OCI-LY7 (cell line): ENCODE measurements at regions not wholly inside any gene's neighbourhood (a gene's known extent, or its start where the extent isn't known, plus 50 kb on each side); places are given as distances from the start of the nearest gene placed in this dataset.

Experiments used
- BruUV-seq: library from RNA; stranded (reverse); fragments of 400-500 nt; replicated peaks from 2 replicates; lab custom pipeline; 2021; lab: Mats Ljungman, UMichigan
- CTCF ChIA-PET: fragments of 300-600 bp; sonication (Branson Sonifier 250); formaldehyde crosslinking; loops from one replicate; lab custom pipeline; 2022; ENCODE audit warnings: antibody characterized with exemption; ENCODE audit not compliant: unreplicated experiment; lab: Charles Lee
- POLR2A ChIA-PET: fragments of 300-600 bp; sonication (Branson Sonifier 250); formaldehyde crosslinking; loops from one replicate; lab custom pipeline; 2022; ENCODE audit warnings: antibody characterized with exemption; lab: Charles Lee
- DNase-seq: peaks from one replicate; pipeline ENCODE4 v3.0.0-alpha.2; 2015; ENCODE audit warnings: low spot score
- H2AFZ ChIP-seq: fragments of 200-600 bp; sonication (generic), shearing (Covaris generic); 2 replicates; pipeline ENCODE4 v1.6.1; 2014; ENCODE audit warnings: mild to moderate bottlenecking, antibody characterized with exemption, low read length, moderate library complexity
- H3K27ac ChIP-seq: fragments of 200-600 bp; sonication (generic); 2 replicates; pipeline ENCODE4 v1.5.1; 2014; ENCODE audit warnings: mixed run types, low read depth, mild to moderate bottlenecking, moderate library complexity, low read length, inconsistent platforms; ENCODE audit not compliant: poor library complexity, severe bottlenecking
- H3K36me3 ChIP-seq: fragments of 200-600 bp; sonication (generic); 2 replicates; pipeline ENCODE4 v1.6.1; 2014; ENCODE audit warnings: mild to moderate bottlenecking, antibody characterized with exemption, low read length, moderate library complexity, mixed read lengths; ENCODE audit not compliant: insufficient read depth
- H3K4me1 ChIP-seq: fragments of 200-600 bp; sonication (generic); 2 replicates; pipeline ENCODE4 v1.5.1; 2014; ENCODE audit warnings: mild to moderate bottlenecking, low read length; ENCODE audit not compliant: insufficient read depth, poor library complexity, severe bottlenecking
- H3K4me2 ChIP-seq: fragments of 200-600 bp; sonication (generic); 2 replicates; pipeline ENCODE4 v1.6.1; 2014; ENCODE audit warnings: mild to moderate bottlenecking, low read length
- H3K4me3 ChIP-seq: fragments of 200-600 bp; sonication (generic); 2 replicates; pipeline ENCODE4 v1.5.1; 2014; ENCODE audit warnings: mild to moderate bottlenecking, low read depth, low read length; ENCODE audit not compliant: poor library complexity, severe bottlenecking
- H3K79me2 ChIP-seq: fragments of 200-600 bp; sonication (generic); 2 replicates; pipeline ENCODE4 v1.6.1; 2016; ENCODE audit warnings: low read depth, mild to moderate bottlenecking, low read length, moderate library complexity, mixed read lengths; ENCODE audit not compliant: insufficient read depth
- H3K9me2 ChIP-seq: fragments of 200-600 bp; sonication (generic); 2 replicates; pipeline ENCODE4 v1.6.1; 2016; ENCODE audit warnings: mild to moderate bottlenecking, low read length, mixed read lengths; ENCODE audit not compliant: insufficient read depth
- H3K9me3 ChIP-seq: fragments of 200-600 bp; sonication (generic); 2 replicates; pipeline ENCODE4 v1.6.1; 2014; ENCODE audit warnings: mild to moderate bottlenecking, mixed run types, low read length, mixed read lengths
- H4K20me1 ChIP-seq: fragments of 200-600 bp; sonication (generic); 2 replicates; pipeline ENCODE4 v1.6.1; 2014; ENCODE audit warnings: mild to moderate bottlenecking, antibody characterized with exemption, low read length, moderate library complexity, mixed read lengths; ENCODE audit not compliant: insufficient read depth
- CTCF ChIP-seq: fragments of 200-600 bp; sonication (generic); conservative IDR thresholded peaks from 2 replicates; pipeline ENCODE4 v1.5.1; 2014; ENCODE audit warnings: mild to moderate bottlenecking, antibody characterized with exemption, low read length, moderate library complexity, mixed read lengths
- EZH2phosphoT487 ChIP-seq: fragments of 200-600 bp; sonication (generic); IDR thresholded peaks from 2 replicates; pipeline ENCODE4 v1.6.1; 2018; ENCODE audit warnings: low read depth, borderline replicate concordance, mild to moderate bottlenecking, mixed run types, antibody characterized with exemption, low read length, moderate library complexity, mixed read lengths
- intact Hi-C: fragments of 100-400 bp; cut with micrococcal nuclease; formaldehyde crosslinking; loops from one replicate; pipeline ENCODE4 v1.10.0; 2022; ENCODE audit not compliant: unreplicated experiment

GRCh38 chr4:14842964-14843630, 159.2 kb upstream of the CPEB2 start:
- no peaks in the 10 kb centered on the region for H3K9me2 ChIP-seq
- intact Hi-C loops: no loop called here
- H2AFZ ChIP-seq: no peak overlapping the region
- H3K9me3 ChIP-seq: no peaks in the 10 kb centered on the region
- no peaks in the 10 kb centered on the region for H3K36me3 ChIP-seq
- TF ChIP-seq CTCF (no peak), EZH2phosphoT487 (no peak)
- ChIA-PET CTCF (no interaction called here), POLR2A (interaction anchor here (0.9 to 1.4 kb wide), 3 partner anchors 13 to 19 kb away, joined by 3 read pairs; no protein-coding TSS in a partner anchor)
- no peaks in the 10 kb centered on the region for H3K4me1 ChIP-seq
- no peaks in the 10 kb centered on the region for H4K20me1 ChIP-seq
- H3K27ac ChIP-seq: no peak overlapping the region
- no peaks in the 10 kb centered on the region for H3K79me2 ChIP-seq
- H3K4me2 ChIP-seq: no peak overlapping the region
- no peak for DNase-seq
- no TSS peak for BruUV-seq
- no peak overlapping the region for H3K4me3 ChIP-seq

GRCh38 chr4:14844061-14844460, 158.2 kb upstream of the CPEB2 start:
- ChIA-PET POLR2A (interaction anchor here (0.5 to 1.4 kb wide), 6 partner anchors 9 to 912 kb away, joined by 3 to 4 read pairs (median 3); no protein-coding TSS in a partner anchor), CTCF (no interaction called here)
- DNase-seq: no peak
- no peaks in the 10 kb centered on the region for H3K36me3 ChIP-seq
- no peaks in the 10 kb centered on the region for H4K20me1 ChIP-seq
- no peak overlapping the region for H3K4me3 ChIP-seq
- H3K4me1 ChIP-seq: no peaks in the 10 kb centered on the region
- no TSS peak for BruUV-seq
- H3K4me2 ChIP-seq: no peak overlapping the region
- TF ChIP-seq EZH2phosphoT487 (no peak), CTCF (no peak)
- H2AFZ ChIP-seq: no peak overlapping the region
- H3K9me2 ChIP-seq: no peaks in the 10 kb centered on the region
- H3K9me3 ChIP-seq: no peaks in the 10 kb centered on the region
- H3K79me2 ChIP-seq: no peaks in the 10 kb centered on the region
- H3K27ac ChIP-seq: no peak overlapping the region
- intact Hi-C loops: no loop called here

GRCh38 chr4:14848229-14848628, 154.1 kb upstream of the CPEB2 start:
- Histone ChIP-seq H3K4me2 (no peak overlapping the region), H3K4me1 (no peaks in the 10 kb centered on the region), H3K79me2 (no peaks in the 10 kb centered on the region), H2AFZ (no peak overlapping the region), H4K20me1 (no peaks in the 10 kb centered on the region), H3K27ac (no peak overlapping the region), H3K9me3 (no peaks in the 10 kb centered on the region), H3K4me3 (no peak overlapping the region), H3K9me2 (no peaks in the 10 kb centered on the region), H3K36me3 (no peaks in the 10 kb centered on the region)
- no peak for DNase-seq
- ChIA-PET CTCF (no interaction called here), POLR2A (no interaction called here)
- BruUV-seq: no TSS peak
- intact Hi-C loops: no loop called here
- TF ChIP-seq EZH2phosphoT487: no peak
- no peak for TF ChIP-seq CTCF
